PC-3 (cell line): ENCODE measurements at regions not wholly inside any gene's neighbourhood (a gene's known extent, or its start where the extent isn't known, plus 50 kb on each side); places are given as distances from the start of the nearest gene placed in this dataset.

Source experiments
- ATAC-seq: fragments of 200-7000 bp; cut with Tn5 transposase; 2 replicates; pipeline ENCODE4 v1.9.1; 2020; ENCODE audit warnings: mild to moderate bottlenecking, moderate library complexity
- BruUV-seq: library from RNA; stranded (reverse); fragments of 400-500 nt; replicated peaks from 2 replicates; lab custom pipeline; 2021; lab: Mats Ljungman, UMichigan
- CTCF ChIA-PET: fragments of 300-600 bp; sonication (Branson Sonifier 250); formaldehyde crosslinking; loops from one replicate; lab custom pipeline; 2022; ENCODE audit warnings: antibody characterized with exemption; lab: Charles Lee
- POLR2A ChIA-PET: fragments of 300-600 bp; sonication (Branson Sonifier 250); formaldehyde crosslinking; loops from one replicate; lab custom pipeline; 2022; ENCODE audit warnings: antibody characterized with exemption; ENCODE audit not compliant: unreplicated experiment; lab: Charles Lee
- DNase-seq: peaks from one replicate; pipeline ENCODE4 v3.0.0-alpha.2; 2015
- H2AFZ ChIP-seq: fragments of 300-600 bp; sonication (generic); 2 replicates; pipeline ENCODE4 v1.6.0; 2016; ENCODE audit warnings: antibody characterized with exemption, low read length
- H3F3A ChIP-seq: fragments of 300-600 bp; sonication (generic); one replicate; pipeline ENCODE4 v1.6.0; 2017; ENCODE audit warnings: antibody characterized with exemption, low read length, control low read depth, mild to moderate bottlenecking; ENCODE audit not compliant: unreplicated experiment
- H3K27ac ChIP-seq: fragments of 300-600 bp; sonication (generic); 2 replicates; pipeline ENCODE4 v1.5.1; 2016; ENCODE audit warnings: mild to moderate bottlenecking, low read length
- H3K27me3 ChIP-seq: fragments of 300-600 bp; sonication (generic); 2 replicates; pipeline ENCODE4 v1.6.1; 2016; ENCODE audit warnings: low read length, mixed read lengths
- H3K36me3 ChIP-seq: fragments of 300-600 bp; sonication (generic); 2 replicates; pipeline ENCODE4 v1.6.1; 2016; ENCODE audit warnings: low read depth, mixed run types, low read length, mixed read lengths
- H3K4me1 ChIP-seq: fragments of 300-600 bp; sonication (generic); 2 replicates; pipeline ENCODE4 v1.5.1; 2016; ENCODE audit warnings: low read length; ENCODE audit not compliant: insufficient read depth
- H3K4me2 ChIP-seq: fragments of 300-600 bp; sonication (generic); 2 replicates; pipeline ENCODE4 v1.6.0; 2016; ENCODE audit warnings: low read length
- H3K4me3 ChIP-seq: fragments of 300-600 bp; sonication (generic); 2 replicates; pipeline ENCODE4 v1.5.1; 2016; ENCODE audit warnings: mild to moderate bottlenecking, low read length, mixed read lengths
- H3K79me2 ChIP-seq: fragments of 300-600 bp; sonication (generic); 2 replicates; pipeline ENCODE4 v1.6.1; 2017; ENCODE audit warnings: low read length, mixed read lengths
- H3K9ac ChIP-seq: fragments of 300-600 bp; sonication (generic); 2 replicates; pipeline ENCODE4 v1.6.0; 2016; ENCODE audit warnings: mild to moderate bottlenecking, low read length
- H3K9me2 ChIP-seq: fragments of 300-600 bp; sonication (generic); replicated peaks from 2 replicates; pipeline ENCODE4 v1.6.1; 2016; ENCODE audit warnings: mixed run types, low read length, mixed read lengths
- H3K9me3 ChIP-seq: fragments of 300-600 bp; sonication (generic); 2 replicates; pipeline ENCODE4 v1.6.1; 2016; ENCODE audit warnings: low read length, mixed read lengths
- H4K20me1 ChIP-seq: fragments of 300-600 bp; sonication (generic); 2 replicates; pipeline ENCODE4 v1.6.1; 2016; ENCODE audit warnings: low read length, mixed read lengths
- CTCF ChIP-seq: fragments of 300-600 bp; sonication (generic); conservative IDR thresholded peaks from 2 replicates; pipeline ENCODE4 v1.5.1; 2017; ENCODE audit warnings: antibody characterized with exemption, low read depth, mild to moderate bottlenecking, low read length
- EZH2 ChIP-seq: fragments of 300-600 bp; sonication (generic); IDR thresholded peaks from one replicate; pipeline ENCODE4 v1.6.1; 2017; ENCODE audit warnings: antibody characterized with exemption, mild to moderate bottlenecking, low read length; ENCODE audit not compliant: unreplicated experiment
- EZH2phosphoT487 ChIP-seq: fragments of 300-600 bp; sonication (generic); IDR thresholded peaks from 2 replicates; pipeline ENCODE4 v1.6.1; 2018; ENCODE audit warnings: mild to moderate bottlenecking, antibody characterized with exemption, low read length, borderline replicate concordance
- intact Hi-C: fragments of 100-400 bp; cut with micrococcal nuclease; formaldehyde crosslinking; loops from 2 replicates; pipeline ENCODE4 v1.9.0; 2023

GRCh38 chr4:126898815-126899214, 733.9 kb upstream of the INTU start:
- CTCF ChIA-PET = no interaction called here
- ATAC-seq (no peak), DNase-seq (no peak)
- no peaks in the 10 kb centered on the region for H3K27me3 ChIP-seq
- intact Hi-C loops = no loop called here
- H3K9me2 ChIP-seq = no peaks in the 10 kb centered on the region
- H2AFZ ChIP-seq = no peak overlapping the region
- POLR2A ChIA-PET = no interaction called here
- no peak overlapping the region for H3K27ac ChIP-seq
- H4K20me1 ChIP-seq = no peaks in the 10 kb centered on the region
- H3K79me2 ChIP-seq = no peaks in the 10 kb centered on the region
- no peak overlapping the region for H3K9ac ChIP-seq
- H3F3A ChIP-seq = no peaks in the 10 kb centered on the region
- no peak overlapping the region for H3K4me2 ChIP-seq
- H3K4me3 ChIP-seq = no peak overlapping the region
- no peaks in the 10 kb centered on the region for H3K9me3 ChIP-seq
- no TSS peak for BruUV-seq
- H3K36me3 ChIP-seq = no peaks in the 10 kb centered on the region
- H3K4me1 ChIP-seq = no peaks in the 10 kb centered on the region
- TF ChIP-seq CTCF = no peak
- TF ChIP-seq EZH2 = no peak
- no peak for TF ChIP-seq EZH2phosphoT487

- Histone ChIP-seq H3K4me2 (no peak overlapping the region), H3K36me3 (no peaks in the 10 kb centered on the region), H3K27ac (no peak overlapping the region), H3K4me3 (no peak overlapping the region), H2AFZ (no peak overlapping the region), H3K79me2 (no peaks in the 10 kb centered on the region), H3F3A (no peaks in the 10 kb centered on the region), H3K27me3 (no peaks in the 10 kb centered on the region), H3K9me2 (no peaks in the 10 kb centered on the region), H3K9ac (no peak overlapping the region), H3K4me1 (no peaks in the 10 kb centered on the region), H4K20me1 (no peaks in the 10 kb centered on the region), H3K9me3 (no peaks in the 10 kb centered on the region)
- no peak for TF ChIP-seq CTCF
- no peak for TF ChIP-seq EZH2
- no peak for TF ChIP-seq EZH2phosphoT487
- ChIA-PET CTCF (no interaction called here), POLR2A (no interaction called here)
- intact Hi-C loops = no loop called here
- DNase-seq (peak; percentile 26), ATAC-seq (peak; percentile 27; the same call in 1 of the 2 replicates)
- no TSS peak for BruUV-seq
These were observed 733.4 kb upstream of the INTU start for GRCh38 chr4:126899331-126899801.

DNA sequence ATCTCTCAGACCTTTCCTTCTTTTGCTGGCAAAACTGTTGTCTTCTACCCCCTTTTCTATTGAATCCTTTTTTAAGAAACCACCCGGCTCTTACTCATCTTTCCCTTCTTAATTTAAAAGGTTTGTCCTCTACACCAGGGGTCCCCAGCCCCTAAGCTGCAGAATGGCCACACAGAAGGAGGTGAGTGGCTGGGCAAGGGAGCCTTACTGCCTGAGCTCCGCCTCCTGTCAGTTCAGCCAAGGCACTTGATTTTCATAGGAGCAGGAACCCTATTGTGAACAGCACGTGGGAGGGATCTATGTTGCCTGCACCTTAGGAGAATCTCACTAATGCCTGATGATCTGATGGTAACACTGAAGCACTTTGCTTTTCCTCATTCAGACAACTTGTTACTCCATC, 726.3 kb upstream of the INTU start:
- no peaks in the 10 kb centered on the region for H3K27me3 ChIP-seq
- BruUV-seq = no TSS peak
- TF ChIP-seq CTCF (no peak), EZH2 (no peak), EZH2phosphoT487 (no peak)
- H3F3A ChIP-seq = no peaks in the 10 kb centered on the region
- no peaks in the 10 kb centered on the region for H3K9me3 ChIP-seq
- no peaks in the 10 kb centered on the region for H3K79me2 ChIP-seq
- no peak overlapping the region for H3K9ac ChIP-seq
- ChIA-PET CTCF (no interaction called here), POLR2A (no interaction called here)
- H4K20me1 ChIP-seq = no peaks in the 10 kb centered on the region
- no peaks in the 10 kb centered on the region for H3K4me1 ChIP-seq
- no peak overlapping the region for H2AFZ ChIP-seq
- H3K4me3 ChIP-seq = no peak overlapping the region
- no peaks in the 10 kb centered on the region for H3K9me2 ChIP-seq
- intact Hi-C loops = no loop called here
- H3K4me2 ChIP-seq = no peak overlapping the region
- ATAC-seq (no peak), DNase-seq (no peak)
- H3K27ac ChIP-seq = no peak overlapping the region
- H3K36me3 ChIP-seq = no peaks in the 10 kb centered on the region
